NCI-H748 treated with DMSO at 0.1 percent for 48 hours (cell line): ENCODE measurements at regions not wholly inside any gene's neighbourhood (a gene's known extent, or its start where the extent isn't known, plus 50 kb on each side); places are given as distances from the start of the nearest gene placed in this dataset.

Source experiments
- DNase-seq: peaks from one replicate; lab custom pipeline; 2025; lab: John Stamatoyannopoulos, UW

DNA sequence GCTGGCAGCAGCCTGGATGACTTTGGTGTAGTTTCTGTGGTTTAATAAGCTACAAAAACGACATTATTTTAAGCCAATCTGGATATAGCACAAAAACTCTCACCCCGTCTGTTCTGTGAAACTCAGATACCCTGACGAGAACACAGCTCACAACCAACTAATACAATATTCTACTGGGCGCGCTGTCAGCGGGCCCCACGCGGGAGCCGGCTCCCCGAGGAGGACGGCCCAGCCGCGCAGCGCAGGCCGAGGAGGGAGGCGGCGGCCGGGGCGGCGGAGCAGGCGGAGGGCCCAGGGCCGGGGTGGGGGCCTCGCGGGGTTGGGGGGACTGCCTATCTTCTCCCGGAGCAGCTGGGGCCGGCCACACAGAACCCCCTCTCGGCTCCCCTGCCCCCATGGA lies 87.2 kb upstream of the POU3F1 start:
- no peak for DNase-seq

DNA sequence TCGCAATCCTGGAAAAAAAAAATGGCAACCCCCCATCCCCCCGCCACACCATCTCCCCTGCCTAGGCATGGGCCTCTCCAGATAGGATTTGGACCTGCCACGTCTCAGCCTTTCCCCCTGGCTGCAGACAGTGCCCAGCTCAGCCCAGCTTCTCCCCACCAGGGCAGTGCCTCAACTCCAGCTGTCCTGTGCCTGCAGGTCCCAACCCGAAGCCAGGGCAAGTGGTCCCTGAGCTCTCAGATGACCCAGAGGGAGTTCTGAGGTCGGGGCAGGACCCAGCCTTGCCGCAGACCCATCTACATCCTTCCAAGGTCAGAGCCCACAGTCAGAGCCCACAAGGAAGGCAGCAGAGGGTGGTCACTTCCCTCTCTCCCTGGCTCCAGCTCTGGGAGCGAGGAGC lies 86.7 kb upstream of the POU3F1 start:
- no peak for DNase-seq

DNA sequence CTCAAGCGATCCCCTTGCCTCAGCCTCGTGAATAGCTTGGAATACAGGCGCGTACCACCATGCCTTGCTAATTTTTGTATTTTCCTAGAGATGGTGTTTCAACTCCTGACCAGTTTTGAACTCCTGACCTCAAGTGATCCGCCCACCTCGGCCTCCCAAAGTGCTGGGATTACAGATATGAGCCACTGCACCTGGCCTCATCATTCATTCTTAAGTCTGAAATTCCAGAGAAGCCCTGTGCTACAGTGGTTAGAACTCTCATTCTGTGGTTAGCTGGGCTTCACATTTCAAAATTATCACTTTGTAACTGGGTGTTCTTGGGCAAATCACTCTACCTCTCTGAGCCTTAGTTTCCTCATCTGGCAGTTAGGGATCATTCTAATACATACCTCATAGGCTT lies 86.1 kb upstream of the POU3F1 start:
- DNase-seq: no peak

DNA sequence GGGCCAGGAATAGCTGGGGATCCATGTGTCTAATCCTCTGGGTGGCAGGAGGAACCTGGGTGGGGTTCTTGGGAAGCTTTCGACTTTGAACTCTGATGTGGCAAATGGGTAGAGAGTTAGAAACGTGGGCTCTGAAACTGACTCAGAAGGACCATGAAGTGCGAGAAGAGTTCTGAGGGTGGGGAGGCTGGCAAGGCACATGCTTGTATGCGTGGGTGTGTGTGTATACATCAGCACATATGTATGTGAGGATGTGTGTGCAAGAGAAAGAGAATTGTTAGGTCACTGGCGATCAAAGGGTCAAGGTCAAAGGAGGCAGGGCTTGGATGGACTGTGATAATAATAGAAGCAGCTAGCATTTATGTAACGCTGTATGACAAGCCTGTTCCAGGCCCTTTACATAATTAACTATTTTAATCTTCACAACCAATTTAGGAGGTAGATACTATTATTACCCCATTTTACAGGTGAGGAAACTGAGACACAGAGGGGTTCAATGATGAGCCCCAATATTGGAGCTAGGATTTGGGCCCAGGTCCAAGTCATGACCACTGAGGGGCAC lies 84.5 kb upstream of the POU3F1 start:
- DNase-seq: no peak

DNA sequence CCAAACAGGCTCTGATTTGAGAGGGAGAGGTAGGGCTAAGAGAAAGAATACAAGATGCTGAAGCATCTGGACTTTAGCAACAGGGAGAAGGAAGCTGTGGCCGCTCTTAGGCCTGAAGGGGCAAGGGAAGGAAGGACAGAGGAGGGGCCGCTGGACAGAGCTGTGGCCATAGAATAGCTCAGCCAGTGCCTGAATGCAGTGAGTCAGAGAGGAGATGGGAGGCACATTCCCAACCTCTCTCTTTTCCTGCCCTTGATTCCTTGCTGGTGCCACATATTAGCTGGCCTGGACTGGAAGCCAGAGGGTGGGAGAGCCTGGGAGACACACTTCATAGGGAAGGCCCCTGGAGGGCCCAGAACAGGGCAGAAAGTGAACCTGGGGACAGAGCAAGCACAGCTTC lies 83.4 kb upstream of the POU3F1 start:
- no peak for DNase-seq

DNA sequence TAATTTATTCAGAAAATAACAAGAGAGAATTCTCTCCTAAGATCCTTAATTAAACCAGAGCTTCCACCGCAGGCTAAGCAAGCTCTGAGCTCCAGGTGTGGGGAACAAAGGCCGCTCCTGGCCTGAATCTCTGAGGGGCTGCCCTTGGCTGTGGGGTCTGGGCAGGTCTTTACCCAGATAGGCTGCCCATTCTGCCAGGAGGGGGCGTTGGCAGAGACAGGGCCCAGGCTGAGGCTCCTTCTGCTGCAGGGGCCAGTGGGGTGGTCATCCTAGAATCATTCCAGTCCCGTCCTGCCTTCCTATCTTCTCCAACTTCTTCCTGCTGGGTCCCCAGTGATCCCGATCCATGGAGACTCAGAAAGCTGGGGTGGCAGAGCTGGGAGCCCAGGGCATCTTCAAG lies 82.9 kb upstream of the POU3F1 start:
- DNase-seq: no peak

DNA sequence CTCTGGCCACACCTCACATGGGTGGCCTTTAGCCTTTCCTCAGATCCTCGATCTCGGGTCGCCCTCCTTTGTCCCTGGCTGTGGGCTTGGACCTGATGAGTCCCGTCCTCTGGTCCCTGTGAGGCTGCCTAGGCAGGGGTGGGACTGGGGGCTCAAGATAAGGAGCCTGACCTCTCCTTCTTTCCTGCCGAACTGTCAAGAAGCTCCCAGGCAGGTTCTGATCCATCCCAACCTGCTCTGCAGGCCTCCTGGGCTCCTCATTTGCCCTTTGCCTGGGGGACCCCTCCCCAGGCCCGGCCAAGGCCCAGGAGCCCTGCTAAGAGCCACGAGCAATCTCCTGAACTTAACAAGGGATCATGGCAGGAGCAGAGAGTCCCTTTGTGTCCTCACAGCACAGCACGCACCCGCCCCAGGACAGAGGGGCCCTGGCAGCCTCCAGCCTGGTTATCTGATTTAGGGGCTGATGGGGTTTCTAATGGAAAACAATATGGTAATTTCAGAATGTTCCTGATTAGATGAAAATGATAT lies 82.4 kb upstream of the POU3F1 start:
- DNase-seq: no peak

DNA sequence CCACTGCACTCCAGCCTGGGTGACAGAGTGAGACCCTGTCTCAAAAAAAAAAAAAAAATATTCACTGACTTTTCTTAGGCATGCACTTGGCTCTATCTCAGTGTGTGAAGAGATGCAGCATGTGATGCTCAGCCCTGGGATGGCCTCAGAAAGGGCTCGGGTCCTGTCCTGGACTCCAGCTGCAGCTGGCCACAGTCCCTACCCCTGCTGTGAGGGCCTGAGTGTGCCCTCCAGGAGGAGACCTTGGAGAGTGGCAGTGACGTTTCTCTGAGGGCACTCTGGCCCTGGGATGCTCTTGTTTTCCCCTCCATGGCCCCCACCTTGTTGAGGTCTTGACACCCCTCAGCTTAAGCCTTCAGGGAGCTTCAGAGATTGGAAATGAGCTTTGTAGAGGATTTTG lies 81.9 kb upstream of the POU3F1 start:
- DNase-seq: no peak

DNA sequence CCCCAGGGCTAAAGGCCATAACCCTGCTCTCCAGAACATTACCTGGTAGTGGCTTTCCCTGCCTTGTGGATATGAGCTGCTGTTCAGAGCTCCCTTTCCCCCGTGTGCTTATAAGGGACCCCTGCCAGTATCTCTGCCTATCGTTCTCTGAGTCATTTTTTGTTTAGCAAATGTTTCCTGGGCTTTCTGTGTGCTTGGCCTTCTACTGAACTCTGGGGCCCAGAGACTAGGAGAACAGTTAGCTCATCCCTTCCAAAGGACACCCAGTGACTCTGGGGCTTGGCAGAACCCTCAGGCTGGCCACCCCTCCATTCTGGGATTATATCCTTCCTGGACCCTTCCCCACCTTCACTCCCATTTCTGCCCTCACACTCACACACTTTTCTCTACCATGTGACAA lies 80.8 kb upstream of the POU3F1 start:
- no peak for DNase-seq

DNA sequence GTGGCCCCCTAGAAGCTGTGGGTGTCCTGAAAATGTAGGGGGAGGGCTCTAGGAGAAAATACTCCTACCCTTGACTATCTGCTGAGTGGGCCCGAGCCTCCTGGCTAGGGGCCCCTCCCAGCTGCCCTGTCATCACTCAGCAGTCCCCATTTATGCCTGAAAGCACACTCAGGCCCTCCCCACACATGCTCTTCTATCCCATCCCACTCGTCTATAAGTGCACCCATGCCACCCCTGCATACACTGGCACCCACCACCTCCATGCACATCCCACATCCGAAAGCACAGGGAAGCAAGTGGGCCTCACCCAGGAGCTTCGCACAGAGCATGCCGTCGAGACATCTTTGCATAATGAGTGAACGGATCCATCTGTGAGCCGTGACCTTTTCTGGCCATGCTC lies 80.4 kb upstream of the POU3F1 start:
- DNase-seq: no peak

DNA sequence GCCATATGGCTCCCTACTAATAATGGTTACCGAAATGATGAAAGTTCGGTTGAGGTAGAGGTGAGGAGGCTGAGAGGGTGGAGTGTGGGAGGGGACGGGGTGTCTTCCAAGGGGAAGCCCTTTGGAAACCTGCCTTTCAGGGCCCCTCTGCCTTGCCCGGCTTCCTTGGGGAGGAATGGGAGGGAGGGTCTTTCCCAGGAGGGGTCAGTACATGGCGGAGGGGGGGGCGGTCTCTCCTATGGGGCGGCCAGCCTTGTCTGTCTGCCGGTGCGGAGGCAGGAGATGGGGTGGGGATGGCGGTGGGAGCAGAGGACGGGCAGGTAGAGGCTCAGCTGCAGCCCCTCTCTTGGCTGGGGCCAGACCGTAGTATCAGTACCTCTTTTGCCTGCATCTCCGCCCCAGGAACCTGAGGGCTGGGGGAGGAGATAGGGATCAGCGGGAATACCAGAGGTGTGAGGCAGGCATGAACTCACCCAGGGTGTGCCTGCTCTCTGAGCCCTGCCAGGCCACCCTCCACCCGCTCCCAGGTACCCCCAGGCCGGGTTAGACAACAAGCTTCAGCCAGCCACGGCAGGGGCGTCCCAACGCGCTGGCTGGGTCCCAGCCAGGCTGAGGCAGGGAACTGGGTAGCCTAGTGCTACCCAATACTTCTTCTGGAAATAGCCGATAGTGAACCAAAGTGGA lies 79.4 kb upstream of the POU3F1 start:
- no peak for DNase-seq

DNA sequence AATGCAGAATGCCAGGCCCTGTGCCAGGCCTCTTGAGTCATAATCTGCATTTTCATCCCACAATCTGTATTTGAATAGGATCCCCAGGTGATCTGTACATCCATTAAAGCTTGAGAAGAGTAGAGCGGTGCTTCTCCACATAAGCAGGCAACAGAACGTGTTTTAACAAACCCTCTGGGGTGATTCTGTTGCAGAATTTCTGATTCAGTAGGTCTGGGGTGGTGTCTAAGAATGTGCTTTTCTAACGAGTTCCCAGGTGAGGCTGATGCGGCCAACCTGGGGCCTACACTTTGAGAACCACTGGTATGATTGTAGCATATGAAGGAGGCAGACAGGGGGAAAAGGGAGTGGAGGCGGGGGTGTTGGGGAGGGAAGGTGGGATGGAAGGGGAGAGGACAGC lies 78.4 kb upstream of the POU3F1 start:
- no peak for DNase-seq

DNA sequence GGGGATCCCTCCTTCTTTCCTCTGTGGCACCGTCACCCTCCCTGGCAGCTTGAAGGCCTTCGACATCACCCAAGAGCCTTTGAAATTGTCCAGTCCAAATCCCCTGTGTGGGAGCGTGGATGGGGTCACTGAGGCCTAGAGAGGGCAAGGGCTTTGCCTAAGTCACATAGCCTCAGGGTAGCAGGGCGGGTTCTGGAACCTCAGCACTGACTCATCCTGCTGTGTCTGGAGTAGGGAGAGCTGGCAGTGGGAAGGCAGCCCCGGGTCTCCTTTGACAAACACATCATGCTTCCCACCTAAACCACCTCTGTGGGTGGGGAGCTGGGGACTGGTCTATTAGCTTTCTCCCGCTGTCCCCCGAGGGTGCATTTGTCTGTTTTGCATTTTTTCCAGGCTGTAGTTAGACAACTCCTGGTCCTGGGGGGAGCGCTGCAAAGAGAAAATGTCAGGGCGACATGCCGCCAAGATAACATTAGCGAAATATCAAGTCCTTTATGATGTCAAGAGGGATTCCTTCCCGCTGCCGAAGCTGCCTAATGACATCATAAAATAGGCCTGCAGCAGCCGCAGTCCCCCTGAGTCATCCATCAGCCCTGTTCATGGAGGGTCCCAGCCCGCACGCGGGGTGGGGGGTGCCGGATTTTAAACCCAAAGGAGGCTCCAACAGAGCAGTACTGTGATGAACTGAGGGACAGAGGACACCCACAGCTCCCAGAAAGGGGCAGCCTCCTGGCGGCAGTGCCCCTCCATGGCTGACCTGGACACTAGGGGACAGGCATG lies 77.0 kb upstream of the POU3F1 start:
- DNase-seq: no peak

DNA sequence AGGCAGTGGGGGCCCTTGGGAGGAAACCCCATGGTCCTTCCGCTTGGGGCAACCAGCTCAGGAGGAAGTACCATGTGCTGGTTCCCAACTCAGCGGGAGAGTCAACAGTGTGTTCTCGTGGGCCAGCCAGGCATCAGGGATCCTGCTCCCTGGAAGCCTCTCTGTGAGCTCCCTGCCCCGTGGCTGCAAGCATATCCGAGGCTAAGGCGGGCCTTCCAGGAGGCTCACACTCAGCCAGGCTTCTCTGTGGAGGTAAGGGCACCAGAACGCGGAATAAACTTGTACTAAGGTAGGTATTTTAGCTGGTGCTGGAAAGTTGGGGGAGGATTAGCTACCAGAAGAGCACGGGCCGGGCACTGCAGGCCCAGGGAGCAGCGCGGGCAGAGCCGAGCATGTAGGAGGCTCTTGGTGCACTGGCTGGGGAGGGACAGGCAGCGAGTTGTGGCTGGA lies 74.7 kb upstream of the POU3F1 start:
- DNase-seq: no peak

DNA sequence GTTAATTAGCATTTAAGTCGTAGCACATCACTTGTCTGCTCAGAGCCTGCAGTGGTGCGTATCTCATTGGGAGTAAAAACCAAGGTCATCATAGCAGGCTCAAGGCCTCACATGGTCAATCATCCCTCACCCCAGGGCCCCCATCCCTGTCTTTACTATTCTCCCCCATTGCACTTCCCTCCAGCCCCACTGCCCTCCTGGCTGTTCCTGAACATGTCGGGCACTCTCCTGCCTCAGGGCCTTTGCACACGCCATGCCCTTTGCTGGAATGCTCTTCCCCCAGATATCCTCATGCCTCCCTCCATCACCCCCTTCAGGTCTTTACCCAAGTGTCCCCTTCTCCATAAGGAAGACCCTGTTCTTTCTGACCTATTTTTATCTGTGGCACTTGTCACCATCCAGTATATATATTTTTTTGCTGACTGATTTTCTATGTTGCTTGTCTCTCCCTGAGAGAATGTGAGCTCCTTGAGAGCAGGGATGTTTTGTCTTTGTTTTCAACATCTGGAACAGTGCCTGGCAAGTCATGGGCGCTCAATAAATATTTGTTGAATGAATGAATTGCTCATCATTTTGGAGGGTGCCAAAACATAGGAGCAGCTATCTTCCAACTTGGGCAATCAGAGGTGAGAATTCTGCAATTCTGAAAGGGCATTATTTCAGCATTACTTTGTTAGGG lies 74.1 kb upstream of the POU3F1 start:
- DNase-seq: no peak

DNA sequence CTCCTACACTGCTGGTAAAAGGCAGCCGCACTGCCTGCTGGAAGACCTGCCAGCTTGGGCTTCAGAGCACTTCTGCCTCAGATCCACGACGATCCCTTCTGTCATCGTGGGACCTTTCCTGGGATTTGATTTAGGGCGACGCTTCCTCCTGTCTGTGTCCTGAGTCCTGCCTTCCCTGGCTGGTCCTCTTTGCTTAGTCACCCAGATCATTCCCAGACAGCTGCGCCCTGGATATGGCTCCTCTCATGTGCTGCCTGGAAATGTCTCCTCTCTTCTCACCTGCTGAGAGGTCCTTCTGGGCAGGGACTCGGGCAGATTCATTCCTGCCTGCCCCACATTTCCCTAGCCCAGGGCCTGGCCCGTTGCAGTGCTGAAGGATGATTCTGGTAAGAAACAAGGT lies 72.4 kb upstream of the POU3F1 start:
- no peak for DNase-seq

DNA sequence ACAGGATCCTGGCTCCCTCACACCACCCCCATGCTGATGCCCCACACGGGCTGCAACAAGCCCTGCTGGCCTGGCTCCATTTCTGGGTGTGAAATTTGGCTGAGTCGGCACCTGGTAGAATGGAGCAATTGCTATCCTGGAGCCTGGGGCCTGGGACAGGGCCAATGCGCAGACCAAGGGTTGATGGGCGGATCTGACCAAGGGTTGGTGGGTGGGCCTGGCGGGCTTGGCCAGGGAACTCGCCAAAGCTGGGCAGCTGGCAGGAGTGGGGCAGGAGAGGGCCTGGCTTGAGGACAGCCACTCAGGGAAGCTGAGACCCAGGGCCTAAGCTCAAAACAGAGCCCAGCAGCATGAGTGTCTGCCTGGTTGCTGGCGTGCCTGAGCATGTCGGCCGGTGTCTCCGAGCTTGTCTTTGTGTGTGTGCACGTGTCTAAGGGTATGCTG lies 70.9 kb upstream of the POU3F1 start:
- DNase-seq: no peak

DNA sequence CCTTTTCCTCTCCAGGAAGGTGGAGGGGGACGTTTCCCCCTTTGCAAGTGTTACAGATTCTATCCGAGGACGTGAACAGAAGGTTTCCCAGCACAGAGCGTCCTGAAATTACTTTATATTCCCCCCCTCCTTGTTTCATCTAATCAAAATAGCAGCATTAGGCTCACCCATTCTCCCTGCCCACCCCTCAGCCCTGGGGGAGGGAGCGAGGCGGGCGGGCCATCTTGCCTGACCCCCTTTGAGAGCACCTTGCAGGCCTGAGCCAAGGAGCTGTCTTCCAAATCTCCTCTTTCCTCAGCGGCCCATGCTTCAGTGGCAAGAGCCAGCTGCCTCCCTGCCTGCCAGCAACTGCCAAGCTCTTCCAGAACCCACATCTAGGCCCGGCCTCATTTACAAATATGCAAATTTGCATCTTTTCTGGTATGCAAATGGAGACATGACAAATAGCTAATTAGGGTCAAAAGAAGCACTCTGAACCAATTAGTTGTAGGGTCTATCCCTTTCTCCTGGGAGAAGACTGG lies 69.1 kb upstream of the POU3F1 start:
- no peak for DNase-seq

DNA sequence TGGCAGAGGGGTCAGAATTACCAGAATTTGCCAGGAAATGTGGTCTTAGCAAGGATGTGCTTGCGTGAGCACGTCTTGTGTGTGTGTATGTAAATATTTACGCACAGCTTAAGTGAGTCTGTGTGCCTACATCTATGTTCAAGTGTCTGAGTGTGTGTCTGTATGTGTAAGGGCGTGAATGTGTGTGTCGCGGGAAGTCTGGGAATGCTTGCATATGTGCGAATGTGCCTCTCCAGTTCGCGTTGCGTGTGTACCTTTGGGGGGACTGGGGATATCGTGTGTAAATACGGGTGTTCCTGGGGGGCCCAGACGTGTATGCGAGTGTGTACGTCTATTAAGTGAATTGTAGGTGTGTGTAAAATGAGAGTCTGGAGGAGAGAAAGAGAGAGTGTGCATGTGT lies 68.6 kb upstream of the POU3F1 start:
- no peak for DNase-seq

DNA sequence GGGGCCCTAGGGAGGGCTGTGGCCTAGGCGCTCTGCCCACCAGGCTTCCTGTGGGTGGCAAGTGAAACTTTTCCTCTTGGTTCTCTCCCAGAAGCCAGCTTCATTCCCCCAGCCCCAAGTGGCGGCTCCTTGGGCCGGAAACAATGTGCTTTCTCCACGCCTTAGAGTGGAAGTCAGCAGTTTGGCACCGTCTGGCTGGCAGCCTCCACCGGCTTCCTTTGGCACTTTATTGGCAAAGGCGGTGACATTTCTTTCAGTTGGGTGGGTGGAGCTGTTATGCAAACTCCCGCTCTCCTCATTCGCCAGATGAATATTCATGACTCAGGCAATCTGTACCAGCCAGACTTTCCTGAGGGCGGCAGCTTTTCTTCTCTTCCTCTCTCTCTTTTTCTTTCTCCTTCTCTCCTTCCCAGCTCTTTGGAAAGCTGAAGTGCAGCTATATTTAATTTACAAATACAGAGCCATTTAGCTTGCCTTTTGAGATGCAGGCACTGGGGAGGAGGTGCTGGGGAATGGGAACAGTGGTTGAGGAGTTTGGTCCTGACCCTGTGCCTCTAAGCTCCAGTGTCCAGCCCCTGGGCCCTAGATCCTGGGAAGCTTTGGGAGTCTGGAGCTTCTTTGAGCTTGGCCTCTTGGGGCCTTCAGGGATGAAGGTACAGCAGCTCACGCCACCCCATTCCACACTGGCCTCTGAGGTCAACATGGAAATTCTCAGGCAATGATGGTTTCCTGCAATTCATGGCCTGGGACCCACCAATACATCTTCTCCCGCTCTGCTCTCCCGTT lies 67.8 kb upstream of the POU3F1 start:
- no peak for DNase-seq

DNA sequence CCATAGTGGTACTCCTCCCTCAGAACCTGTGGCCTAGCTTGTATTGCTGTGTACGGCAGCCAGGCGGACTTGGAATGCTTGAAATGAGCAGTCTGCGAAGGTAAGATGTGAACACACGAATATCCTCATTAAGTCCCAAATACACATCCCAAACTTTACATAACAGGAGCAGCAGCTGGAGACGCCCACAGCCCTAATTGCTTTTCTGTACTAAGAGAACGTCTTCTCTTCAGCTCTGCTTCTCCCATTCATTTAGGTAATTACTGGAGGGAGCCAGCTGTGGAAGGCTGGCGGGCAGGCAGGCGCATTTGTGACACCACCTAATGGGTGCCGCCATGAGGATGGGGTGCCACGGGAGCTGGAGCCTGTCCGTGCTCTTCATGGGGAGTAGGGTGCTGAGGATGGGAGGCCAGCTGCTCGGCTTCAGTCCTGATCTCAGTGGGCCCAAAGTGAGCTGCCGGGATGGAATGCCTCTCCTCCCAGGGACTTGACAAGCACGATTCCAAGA lies 66.6 kb upstream of the POU3F1 start:
- DNase-seq: no peak
